Transverse colon (tissue), 4 donors: ENCODE measurements at regions not wholly inside any gene's neighbourhood (a gene's known extent, or its start where the extent isn't known, plus 50 kb on each side); places are given as distances from the start of the nearest gene placed in this dataset.

Experiments
- DNase-seq: peaks from one replicate; pipeline ENCODE4 v3.0.0-alpha.2; 2019
- H3K27ac ChIP-seq, 4 donors: fragments of 200-600 bp; sonication (generic); 2 replicates each; pipeline ENCODE4 v1.5.1; 2016 to 2018; ENCODE audit warnings: inconsistent platforms in 4 of 4
- H3K27me3 ChIP-seq: fragments of 200-600 bp; sonication (generic); 2 replicates; pipeline ENCODE4 v1.5.1; 2017; ENCODE audit warnings: inconsistent platforms
- H3K36me3 ChIP-seq, 4 donors: fragments of 200-600 bp; sonication (generic); 2 replicates each; pipeline ENCODE4 v1.5.1; 2017 to 2019; ENCODE audit warnings: inconsistent platforms in 4 of 4
- H3K4me1 ChIP-seq, 4 donors: fragments of 200-600 bp; sonication (generic); 2 replicates each; pipeline ENCODE4 v1.5.1; 2017 to 2020; ENCODE audit warnings: inconsistent platforms in 4 of 4
- H3K4me3 ChIP-seq, 4 donors: fragments of 200-600 bp; sonication (generic); 1 replicate in 1 of 4; 2 replicates in 3 of 4; pipeline versions ENCODE4 v1.5.1 to v1.6.1; 2017 to 2019; ENCODE audit warnings: inconsistent platforms in 4 of 4
- H3K9me3 ChIP-seq, 2 donors: fragments of 200-600 bp; sonication (generic); 2 replicates each; pipeline ENCODE4 v1.5.1; 2017 to 2019; ENCODE audit warnings: inconsistent platforms in 2 of 2
- EP300 ChIP-seq: sonication (generic); formaldehyde crosslinking; IDR thresholded peaks from one replicate; pipeline ENCODE4 v1.6.1; 2017; ENCODE audit warnings: antibody characterized with exemption, low read depth
- POLR2A ChIP-seq: fragments of 450-650 bp; IDR thresholded peaks from one replicate; pipeline ENCODE4 v1.6.1; 2016; ENCODE audit warnings: antibody characterized with exemption, mild to moderate bottlenecking, moderate library complexity
- POLR2AphosphoS5 ChIP-seq, 3 donors: sonication (generic); formaldehyde crosslinking; IDR thresholded peaks; one replicate each; pipeline ENCODE4 v1.6.1; 2016; ENCODE audit warnings: antibody characterized with exemption in 3 of 3
- WGBS, 2 donors: methylation state at CpG; one replicate each; pipeline ENCODE4 v1.1.5; 2018; ENCODE audit warnings: low coverage in 1 of 2; 5-methylcytosine and 5-hydroxymethylcytosine counted together
- in situ Hi-C, 4 donors: fragments of 200-750 bp; cut with MboI; loops; one replicate each; pipeline versions ENCODE4 v1.15.0 to v1.15.1; 2017; ENCODE audit warnings: low sequenced_read_pairs in 3 of 4, low pct_ligation_motif_present in 1 of 4, low pct_unique_long_range_greater_than_20kb in 1 of 4
- intact Hi-C: fragments of 100-400 bp; cut with DNase I; formaldehyde crosslinking; loops from one replicate; pipeline ENCODE4 v1.15.1; 2023; ENCODE audit warnings: low total_unique reads
- TF ChIP-seq, protein P1 (sequence below), 5 experiments: fragments of 200-600 bp in 3 of 5; fragments of 450-650 bp in 2 of 5; sonication (generic) in 3 of 5; IDR thresholded peaks; 1 replicate in 2 of 5; 2 replicates in 3 of 5; pipeline ENCODE4 v1.5.1; 2016 to 2017; ENCODE audit warnings: antibody characterized with exemption in 5 of 5, inconsistent platforms in 3 of 5, mild to moderate bottlenecking in 2 of 5, moderate library complexity in 1 of 5

GRCh38 chr15:47411733-47412132, 305.6 kb upstream of the SEMA6D start:
- no peaks in the 10 kb centered on the region for H3K9me3 ChIP-seq
- H3K27ac ChIP-seq: no peak overlapping the region
- WGBS, 2 donors: 77 to 100% methylated on average over 2 to 4 of the region's 4 CpGs
- H3K36me3 ChIP-seq: no peaks in the 10 kb centered on the region
- DNase-seq: no peak
- TF ChIP-seq, protein P1, sequence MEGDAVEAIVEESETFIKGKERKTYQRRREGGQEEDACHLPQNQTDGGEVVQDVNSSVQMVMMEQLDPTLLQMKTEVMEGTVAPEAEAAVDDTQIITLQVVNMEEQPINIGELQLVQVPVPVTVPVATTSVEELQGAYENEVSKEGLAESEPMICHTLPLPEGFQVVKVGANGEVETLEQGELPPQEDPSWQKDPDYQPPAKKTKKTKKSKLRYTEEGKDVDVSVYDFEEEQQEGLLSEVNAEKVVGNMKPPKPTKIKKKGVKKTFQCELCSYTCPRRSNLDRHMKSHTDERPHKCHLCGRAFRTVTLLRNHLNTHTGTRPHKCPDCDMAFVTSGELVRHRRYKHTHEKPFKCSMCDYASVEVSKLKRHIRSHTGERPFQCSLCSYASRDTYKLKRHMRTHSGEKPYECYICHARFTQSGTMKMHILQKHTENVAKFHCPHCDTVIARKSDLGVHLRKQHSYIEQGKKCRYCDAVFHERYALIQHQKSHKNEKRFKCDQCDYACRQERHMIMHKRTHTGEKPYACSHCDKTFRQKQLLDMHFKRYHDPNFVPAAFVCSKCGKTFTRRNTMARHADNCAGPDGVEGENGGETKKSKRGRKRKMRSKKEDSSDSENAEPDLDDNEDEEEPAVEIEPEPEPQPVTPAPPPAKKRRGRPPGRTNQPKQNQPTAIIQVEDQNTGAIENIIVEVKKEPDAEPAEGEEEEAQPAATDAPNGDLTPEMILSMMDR (IDR thresholded peaks at IDR 0.05): no peak
- TF ChIP-seq POLR2A: no peak
- no peak for TF ChIP-seq POLR2AphosphoS5 (IDR thresholded peaks at IDR 0.05)
- no peak for TF ChIP-seq EP300
- H3K4me3 ChIP-seq: no peak overlapping the region
- intact Hi-C loops (no loop called here), in situ Hi-C loops (no loop called here)
- H3K27me3 ChIP-seq: no peaks in the 10 kb centered on the region
- H3K4me1 ChIP-seq: no peaks in the 10 kb centered on the region

GRCh38 chr15:47412136-47412535, 305.2 kb upstream of the SEMA6D start:
- H3K9me3 ChIP-seq: no peaks in the 10 kb centered on the region
- in situ Hi-C loops (no loop called here), intact Hi-C loops (no loop called here)
- no peak overlapping the region for H3K27ac ChIP-seq
- H3K36me3 ChIP-seq: no peaks in the 10 kb centered on the region
- no peaks in the 10 kb centered on the region for H3K27me3 ChIP-seq
- DNase-seq: no peak
- H3K4me1 ChIP-seq: no peaks in the 10 kb centered on the region
- WGBS, 2 donors: 62 to 78% methylated on average over 1 to 3 of the region's 3 CpGs
- no peak for TF ChIP-seq POLR2A
- no peak for TF ChIP-seq POLR2AphosphoS5 (IDR thresholded peaks at IDR 0.05)
- TF ChIP-seq, protein P1 (IDR thresholded peaks at IDR 0.05): no peak
- TF ChIP-seq EP300: no peak
- H3K4me3 ChIP-seq: no peak overlapping the region

DNA sequence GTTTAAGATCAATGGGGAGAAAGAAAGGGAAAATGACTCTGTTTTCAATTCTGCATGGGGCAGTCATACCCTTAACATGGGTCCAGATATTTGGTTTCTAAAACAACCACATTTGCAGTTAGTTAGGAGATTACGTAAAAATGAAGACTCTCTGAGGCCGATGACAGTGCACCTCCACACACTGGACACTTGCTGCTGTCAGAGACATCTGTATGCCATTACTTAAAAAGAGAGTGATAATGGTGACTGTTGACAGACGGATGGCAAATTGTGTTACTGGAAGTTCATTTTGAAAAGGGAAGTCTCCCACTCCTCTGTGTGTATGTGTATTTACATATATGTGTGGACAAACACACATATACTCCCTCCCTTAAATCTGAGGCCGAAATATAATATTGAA, 304.5 kb upstream of the SEMA6D start:
- no peaks in the 10 kb centered on the region for H3K4me1 ChIP-seq
- no peak for DNase-seq
- no peaks in the 10 kb centered on the region for H3K9me3 ChIP-seq
- H3K27ac ChIP-seq: no peak overlapping the region
- no peak for TF ChIP-seq POLR2AphosphoS5 (IDR thresholded peaks at IDR 0.05)
- TF ChIP-seq, protein P1 (IDR thresholded peaks at IDR 0.05): no peak
- TF ChIP-seq POLR2A: no peak
- no peak for TF ChIP-seq EP300
- no peaks in the 10 kb centered on the region for H3K36me3 ChIP-seq
- H3K27me3 ChIP-seq: no peaks in the 10 kb centered on the region
- intact Hi-C loops (no loop called here), in situ Hi-C loops (no loop called here)
- no peak overlapping the region for H3K4me3 ChIP-seq
- WGBS, 2 donors: 85 to 88% methylated on average over 4 of the region's 4 CpGs

- in situ Hi-C loops: no loop called here
- no peaks in the 10 kb centered on the region for H3K4me1 ChIP-seq
- 60 to 73% methylated on average over 2 of the region's 2 CpGs for WGBS, 2 donors
These were observed 303.1 kb upstream of the SEMA6D start for GRCh38 chr15:47414207-47414606.

More at GRCh38 chr15:47414207-47414606, 303.1 kb upstream of the SEMA6D start:
- Histone ChIP-seq H3K27me3 (no peaks in the 10 kb centered on the region), H3K36me3 (no peaks in the 10 kb centered on the region), H3K27ac (no peak overlapping the region), H3K9me3 (no peaks in the 10 kb centered on the region), H3K4me3 (no peak overlapping the region)
- TF ChIP-seq POLR2AphosphoS5 (IDR thresholded peaks at IDR 0.05) (no peak), POLR2A (no peak), EP300 (no peak)
- TF ChIP-seq, protein P1 (IDR thresholded peaks at IDR 0.05): no peak
- DNase-seq: no peak
- intact Hi-C loops: no loop called here
